22Rv1 (cell line): ENCODE measurements at regions not wholly inside any gene's neighbourhood (a gene's known extent, or its start where the extent isn't known, plus 50 kb on each side); places are given as distances from the start of the nearest gene placed in this dataset.
A peak's percentile ranks its signal among the peaks of the same experiment; 100 is the strongest.

Experiments used
- H3K27ac ChIP-seq: fragments of 450-650 bp; 2 replicates; pipeline ENCODE4 v1.5.1; 2017
- CTCF ChIP-seq: fragments of 450-650 bp; IDR thresholded peaks from 2 replicates; pipeline ENCODE4 v1.5.1; 2017; ENCODE audit warnings: mild to moderate bottlenecking
- ZFX ChIP-seq: fragments of 450-650 bp; IDR thresholded peaks from 2 replicates; pipeline ENCODE4 v1.6.1; 2017; ENCODE audit warnings: antibody characterized with exemption, borderline replicate concordance

GRCh38 chr13:83955011-83955410 lies 72.7 kb upstream of the SLITRK1 start:
- H3K27ac ChIP-seq: no peak overlapping the region
- TF ChIP-seq ZFX (no peak), CTCF (no peak)

- TF ChIP-seq CTCF (no peak), ZFX (no peak)
- no peak overlapping the region for H3K27ac ChIP-seq
Observed at GRCh38 chr13:83953916-83954315, 71.6 kb upstream of the SLITRK1 start.

GRCh38 chr13:83950293-83950692 lies 68.0 kb upstream of the SLITRK1 start:
- TF ChIP-seq ZFX: no peak
- TF ChIP-seq CTCF: no peak
- H3K27ac ChIP-seq: no peak overlapping the region

GRCh38 chr13:83943530-83944279 lies 61.4 kb upstream of the SLITRK1 start:
- TF ChIP-seq CTCF: peak; percentile 17; the same call in 1 of the 2 replicates
- TF ChIP-seq ZFX: no peak
- no peak overlapping the region for H3K27ac ChIP-seq

GRCh38 chr13:83941701-83942335 lies 59.5 kb upstream of the SLITRK1 start:
- no peak for TF ChIP-seq CTCF
- TF ChIP-seq ZFX: no peak

GRCh38 chr13:83940742-83941141 lies 58.5 kb upstream of the SLITRK1 start:
- TF ChIP-seq ZFX (no peak), CTCF (no peak)
- no peak overlapping the region for H3K27ac ChIP-seq

More at GRCh38 chr13:83941701-83942335, 59.5 kb upstream of the SLITRK1 start:
- H3K27ac ChIP-seq: no peak overlapping the region

- no peak overlapping the region for H3K27ac ChIP-seq
- TF ChIP-seq ZFX: no peak
- TF ChIP-seq CTCF: no peak
Observed at GRCh38 chr13:83937579-83937978, 55.3 kb upstream of the SLITRK1 start.
